ENCODE measurements at regions not wholly inside any gene's neighbourhood (a gene's known extent, or its start where the extent isn't known, plus 50 kb on each side); places are given as distances from the start of the nearest gene placed in this dataset.

DNA sequence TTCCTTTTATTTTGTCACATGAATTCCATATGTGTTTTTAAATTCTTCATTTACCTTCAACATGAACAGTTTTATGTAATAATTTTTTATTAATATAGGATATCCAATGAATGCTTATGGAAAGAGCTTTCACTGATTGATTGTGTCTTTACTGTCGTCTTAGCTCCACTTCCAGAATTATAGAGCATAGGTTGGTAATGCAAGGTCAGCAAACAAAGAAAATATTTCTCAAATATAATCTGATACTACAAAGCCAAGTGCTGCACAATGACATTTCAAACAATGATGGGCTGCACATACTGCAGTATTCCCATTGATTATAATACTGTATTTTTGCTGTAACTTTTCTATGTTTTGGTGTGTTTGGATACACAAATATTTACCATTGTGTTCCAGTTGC is 275.7 kb upstream of the RSPO3 start:
- TF ChIP-seq, protein P1, sequence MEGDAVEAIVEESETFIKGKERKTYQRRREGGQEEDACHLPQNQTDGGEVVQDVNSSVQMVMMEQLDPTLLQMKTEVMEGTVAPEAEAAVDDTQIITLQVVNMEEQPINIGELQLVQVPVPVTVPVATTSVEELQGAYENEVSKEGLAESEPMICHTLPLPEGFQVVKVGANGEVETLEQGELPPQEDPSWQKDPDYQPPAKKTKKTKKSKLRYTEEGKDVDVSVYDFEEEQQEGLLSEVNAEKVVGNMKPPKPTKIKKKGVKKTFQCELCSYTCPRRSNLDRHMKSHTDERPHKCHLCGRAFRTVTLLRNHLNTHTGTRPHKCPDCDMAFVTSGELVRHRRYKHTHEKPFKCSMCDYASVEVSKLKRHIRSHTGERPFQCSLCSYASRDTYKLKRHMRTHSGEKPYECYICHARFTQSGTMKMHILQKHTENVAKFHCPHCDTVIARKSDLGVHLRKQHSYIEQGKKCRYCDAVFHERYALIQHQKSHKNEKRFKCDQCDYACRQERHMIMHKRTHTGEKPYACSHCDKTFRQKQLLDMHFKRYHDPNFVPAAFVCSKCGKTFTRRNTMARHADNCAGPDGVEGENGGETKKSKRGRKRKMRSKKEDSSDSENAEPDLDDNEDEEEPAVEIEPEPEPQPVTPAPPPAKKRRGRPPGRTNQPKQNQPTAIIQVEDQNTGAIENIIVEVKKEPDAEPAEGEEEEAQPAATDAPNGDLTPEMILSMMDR (IDR thresholded peaks at IDR 0.05), result no peak
- TF ChIP-seq EP300 (IDR thresholded peaks at IDR 0.05) (no peak), POLR2AphosphoS5 (IDR thresholded peaks at IDR 0.05) (no peak)
